ENCODE measurements at regions not wholly inside any gene's neighbourhood (a gene's known extent, or its start where the extent isn't known, plus 50 kb on each side); places are given as distances from the start of the nearest gene placed in this dataset.

- TF ChIP-seq POLR2A (IDR thresholded peaks at IDR 0.05), result no peak
- TF ChIP-seq CTCF (IDR thresholded peaks at IDR 0.05), result no peak
- TF ChIP-seq POLR2AphosphoS5 (IDR thresholded peaks at IDR 0.05), result no peak
- no peak for TF ChIP-seq EP300 (IDR thresholded peaks at IDR 0.05)
Observed at GRCh38 chr7:50849991-50850390, 67.3 kb upstream of the GRB10 start.

Measured in stomach (tissue), 4 donors.